ENCODE measurements at regions not wholly inside any gene's neighbourhood (a gene's known extent, or its start where the extent isn't known, plus 50 kb on each side); places are given as distances from the start of the nearest gene placed in this dataset.
"Not testable (repeated sequence)": the region's sequence is repeated elsewhere in the genome, so short reads cannot be mapped to it uniquely, and the experiment has no call there.

- DNase-seq (ENCODE audit: low spot score), result not testable (repeated sequence)
Observed at GRCh38 chr7:6990426-6991152, 164.5 kb upstream of the CCZ1B start.

GRCh38 chr7:6991169-6991611, 165.1 kb upstream of the CCZ1B start:
- DNase-seq (ENCODE audit: low spot score), result not testable (repeated sequence)

- DNase-seq (ENCODE audit: low spot score), result not testable (repeated sequence)
Observed at GRCh38 chr7:6991686-6992085, 165.6 kb upstream of the CCZ1B start.

- DNase-seq (ENCODE audit: low spot score), result not testable (repeated sequence)
Observed at GRCh38 chr7:6992133-6992532, 166.1 kb upstream of the CCZ1B start.

GRCh38 chr7:6995026-6995425, 169.0 kb upstream of the CCZ1B start:
- not testable (repeated sequence) for DNase-seq (ENCODE audit: low spot score)

GRCh38 chr7:6995493-6996289, 169.6 kb upstream of the CCZ1B start:
- not testable (repeated sequence) for DNase-seq (ENCODE audit: low spot score)

GRCh38 chr7:6999067-6999666, 173.1 kb upstream of the CCZ1B start:
- not testable (repeated sequence) for DNase-seq (ENCODE audit: low spot score)

GRCh38 chr7:7002418-7003062, 176.5 kb upstream of the CCZ1B start:
- peak; percentile 38 for DNase-seq (ENCODE audit: low spot score)

GRCh38 chr7:7005303-7005702, 177.0 kb upstream of the C1GALT1 start:
- DNase-seq (ENCODE audit: low spot score), result no peak

- not testable (repeated sequence) for DNase-seq (ENCODE audit: low spot score)
Observed at GRCh38 chr7:7005949-7006348, 176.4 kb upstream of the C1GALT1 start.

GRCh38 chr7:7011241-7011640, 171.1 kb upstream of the C1GALT1 start:
- DNase-seq (ENCODE audit: low spot score), result not testable (repeated sequence)

GRCh38 chr7:7011751-7012150, 170.6 kb upstream of the C1GALT1 start:
- not testable (repeated sequence) for DNase-seq (ENCODE audit: low spot score)

- DNase-seq (ENCODE audit: low spot score), result no peak
Observed at GRCh38 chr7:7014827-7015595, 167.3 kb upstream of the C1GALT1 start.

GRCh38 chr7:7017707-7018280, 164.6 kb upstream of the C1GALT1 start:
- no peak for DNase-seq (ENCODE audit: low spot score)

GRCh38 chr7:7018290-7018689, 164.1 kb upstream of the C1GALT1 start:
- no peak for DNase-seq (ENCODE audit: low spot score)

- no peak for DNase-seq (ENCODE audit: low spot score)
Observed at GRCh38 chr7:7032221-7032620, 150.1 kb upstream of the C1GALT1 start.

- DNase-seq (ENCODE audit: low spot score), result no peak
Observed at GRCh38 chr7:7035851-7036250, 146.5 kb upstream of the C1GALT1 start.

GRCh38 chr7:7042286-7042893, 140.0 kb upstream of the C1GALT1 start:
- DNase-seq (ENCODE audit: low spot score), result not testable (repeated sequence)

- no peak for DNase-seq (ENCODE audit: low spot score)
Observed at GRCh38 chr7:7044806-7045205, 137.5 kb upstream of the C1GALT1 start.

GRCh38 chr7:7048213-7048612, 134.1 kb upstream of the C1GALT1 start:
- no peak for DNase-seq (ENCODE audit: low spot score)

Data from putamen (tissue), 1 donor.